Smooth muscle cell (in vitro differentiated cells): ENCODE measurements at regions not wholly inside any gene's neighbourhood (a gene's known extent, or its start where the extent isn't known, plus 50 kb on each side); places are given as distances from the start of the nearest gene placed in this dataset.

Experiments
- DNase-seq: peaks from one replicate; lab custom pipeline; 2025; ENCODE audit not compliant: unreplicated experiment; lab: John Stamatoyannopoulos, UW
- H2AFZ ChIP-seq: fragments of 200-600 bp; sonication (generic); 2 replicates; pipeline ENCODE4 v1.6.0; 2016; ENCODE audit warnings: antibody characterized with exemption, low read depth, mild to moderate bottlenecking
- H3F3A ChIP-seq: fragments of 200-600 bp; sonication (generic); 2 replicates; pipeline ENCODE4 v1.6.0; 2017; ENCODE audit warnings: antibody characterized with exemption, low read depth
- H3K27ac ChIP-seq: fragments of 200-600 bp; sonication (generic); 2 replicates; pipeline ENCODE4 v1.5.1; 2016; ENCODE audit warnings: low read depth, mild to moderate bottlenecking
- H3K27me3 ChIP-seq: fragments of 200-600 bp; sonication (generic); 2 replicates; pipeline ENCODE4 v1.6.1; 2016; ENCODE audit warnings: low read depth, mild to moderate bottlenecking
- H3K36me3 ChIP-seq: fragments of 200-600 bp; sonication (generic); 2 replicates; pipeline ENCODE4 v1.5.1; 2016; ENCODE audit warnings: low read depth
- H3K4me1 ChIP-seq: fragments of 200-600 bp; sonication (generic); 2 replicates; pipeline ENCODE4 v1.5.1; 2016; ENCODE audit warnings: low read depth
- H3K4me2 ChIP-seq: fragments of 200-600 bp; sonication (generic); 2 replicates; pipeline ENCODE4 v1.6.0; 2016; ENCODE audit warnings: mild to moderate bottlenecking
- H3K4me3 ChIP-seq: fragments of 200-600 bp; sonication (generic); 2 replicates; pipeline ENCODE4 v1.5.1; 2016; ENCODE audit warnings: mild to moderate bottlenecking
- H3K79me2 ChIP-seq: fragments of 200-600 bp; sonication (generic); 2 replicates; pipeline ENCODE4 v1.6.0; 2016; ENCODE audit warnings: low read depth, mild to moderate bottlenecking
- H3K9ac ChIP-seq: fragments of 200-600 bp; sonication (generic); 2 replicates; pipeline ENCODE4 v1.6.0; 2016; ENCODE audit warnings: low read depth
- H3K9me3 ChIP-seq: fragments of 200-600 bp; sonication (generic); replicated peaks from 2 replicates; pipeline ENCODE4 v1.5.1; 2016; ENCODE audit warnings: low read depth
- H4K20me1 ChIP-seq: fragments of 200-600 bp; sonication (generic); 2 replicates; pipeline ENCODE4 v1.6.0; 2016; ENCODE audit warnings: low read depth
- CTCF ChIP-seq: fragments of 200-600 bp; sonication (generic); IDR thresholded peaks from 2 replicates; pipeline ENCODE4 v1.5.1; 2017; ENCODE audit warnings: borderline replicate concordance, mild to moderate bottlenecking, antibody characterized with exemption; ENCODE audit not compliant: insufficient read depth, poor library complexity, severe bottlenecking
- WGBS: methylation state at CpG from one replicate; pipeline ENCODE4 v1.1.7; 2016; ENCODE audit warnings: low lambda C conversion rate; 5-methylcytosine and 5-hydroxymethylcytosine counted together

GRCh38 chr3:194828926-194829325, 143.2 kb downstream of the FAM43A start:
- H3F3A ChIP-seq: no peaks in the 10 kb centered on the region
- no peaks in the 10 kb centered on the region for H3K27me3 ChIP-seq
- 93% methylated on average over 4 of the region's 4 CpGs for WGBS
- no peaks in the 10 kb centered on the region for H4K20me1 ChIP-seq
- H3K27ac ChIP-seq: no peak overlapping the region
- H3K36me3 ChIP-seq: no peaks in the 10 kb centered on the region
- H3K4me1 ChIP-seq: peaks cover 2% of the 10 kb centered on the region
- no peak for DNase-seq
- H3K4me2 ChIP-seq: no peak overlapping the region
- no peak for TF ChIP-seq CTCF
- H3K9me3 ChIP-seq: no peaks in the 10 kb centered on the region
- H3K9ac ChIP-seq: no peak overlapping the region
- no peak overlapping the region for H3K4me3 ChIP-seq
- no peak overlapping the region for H2AFZ ChIP-seq
- no peaks in the 10 kb centered on the region for H3K79me2 ChIP-seq

GRCh38 chr3:194830401-194830800, 144.7 kb downstream of the FAM43A start:
- Histone ChIP-seq H3K27me3 (no peaks in the 10 kb centered on the region), H3K4me1 (peaks cover 2% of the 10 kb centered on the region), H4K20me1 (no peaks in the 10 kb centered on the region), H3K9ac (no peak overlapping the region), H3K36me3 (no peaks in the 10 kb centered on the region), H3K27ac (no peak overlapping the region), H3K4me2 (no peak overlapping the region), H3K9me3 (no peaks in the 10 kb centered on the region), H3F3A (no peaks in the 10 kb centered on the region), H3K79me2 (no peaks in the 10 kb centered on the region), H3K4me3 (no peak overlapping the region), H2AFZ (no peak overlapping the region)
- no peak for TF ChIP-seq CTCF
- no peak for DNase-seq
- whole genome bisulfite sequencing: 84% methylated on average over 6 of the region's 6 CpGs

DNA sequence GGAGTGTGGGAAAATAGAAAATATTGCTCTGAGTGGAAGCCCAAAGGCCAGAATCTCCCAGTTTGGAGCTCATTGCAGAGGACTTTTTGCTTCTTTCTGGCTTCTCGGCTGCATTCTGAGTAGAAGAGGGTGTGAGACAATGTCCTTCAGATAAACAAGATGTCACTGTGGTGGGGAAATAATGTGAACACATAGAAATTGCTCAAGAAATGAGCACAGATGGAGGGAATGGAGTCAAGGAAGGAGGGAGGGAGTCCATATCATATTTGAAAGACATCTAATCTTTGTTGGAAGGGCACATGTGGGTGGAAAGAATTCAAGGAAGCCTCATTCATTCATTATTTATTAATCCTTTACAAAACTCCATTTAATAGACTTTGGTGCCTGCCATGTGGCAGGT, 145.3 kb downstream of the FAM43A start:
- H3K9me3 ChIP-seq: no peaks in the 10 kb centered on the region
- no peaks in the 10 kb centered on the region for H4K20me1 ChIP-seq
- 92% methylated on average over 1 of the region's 1 CpG for WGBS
- H3K27ac ChIP-seq: no peak overlapping the region
- no peaks in the 10 kb centered on the region for H3K27me3 ChIP-seq
- no peaks in the 10 kb centered on the region for H3K36me3 ChIP-seq
- no peaks in the 10 kb centered on the region for H3F3A ChIP-seq
- H3K4me3 ChIP-seq: no peak overlapping the region
- peaks cover 2% of the 10 kb centered on the region for H3K4me1 ChIP-seq
- no peak overlapping the region for H3K4me2 ChIP-seq
- TF ChIP-seq CTCF: no peak
- no peak for DNase-seq
- no peak overlapping the region for H2AFZ ChIP-seq
- H3K79me2 ChIP-seq: no peaks in the 10 kb centered on the region
- H3K9ac ChIP-seq: no peak overlapping the region

DNA sequence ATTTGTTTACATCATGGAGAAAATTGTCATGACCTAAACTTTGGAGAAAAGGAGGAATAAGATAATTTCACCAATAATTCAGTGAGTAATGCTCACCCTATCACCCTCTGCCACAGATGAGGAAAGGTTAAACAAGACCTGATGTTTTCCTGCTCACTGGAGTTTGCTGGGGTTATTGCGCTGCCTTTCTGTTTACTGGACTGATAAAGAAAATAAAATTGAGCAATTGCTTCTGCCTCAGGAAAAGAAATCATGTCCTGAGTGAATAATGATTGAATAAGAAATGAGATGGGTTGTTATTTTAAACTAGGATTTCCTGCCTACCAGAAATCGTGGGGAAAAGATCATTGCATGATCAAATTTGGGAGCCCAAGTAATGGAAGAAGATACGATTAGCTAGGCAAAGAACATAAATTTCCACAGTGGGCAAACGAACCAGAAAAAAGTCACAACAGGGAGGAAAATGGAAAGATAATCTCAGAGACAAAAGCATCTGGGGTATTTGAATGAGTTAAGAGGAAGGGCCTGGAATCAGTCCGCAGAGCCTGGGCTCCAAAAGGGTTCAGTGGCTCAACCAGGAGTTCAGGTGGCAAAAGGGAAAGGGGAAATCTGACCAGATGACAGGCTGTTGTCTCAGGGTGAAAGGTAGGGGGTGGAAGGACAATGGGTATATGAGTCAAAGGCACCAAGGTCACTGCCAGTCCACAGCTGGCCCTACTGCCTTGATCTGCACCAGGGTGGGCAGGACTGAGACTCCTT, 146.8 kb downstream of the FAM43A start:
- WGBS: 79% methylated on average over 5 of the region's 5 CpGs
- H3K9ac ChIP-seq: no peak overlapping the region

More for the DNA sequence above, 146.8 kb downstream of the FAM43A start:
- no peaks in the 10 kb centered on the region for H3K36me3 ChIP-seq
- H2AFZ ChIP-seq: no peak overlapping the region
- H3K27me3 ChIP-seq: no peaks in the 10 kb centered on the region
- H3K4me3 ChIP-seq: no peak overlapping the region
- H3K4me2 ChIP-seq: no peak overlapping the region
- H3K4me1 ChIP-seq: peaks cover 2% of the 10 kb centered on the region
- no peaks in the 10 kb centered on the region for H4K20me1 ChIP-seq
- no peaks in the 10 kb centered on the region for H3K79me2 ChIP-seq
- no peak for TF ChIP-seq CTCF
- H3K27ac ChIP-seq: no peak overlapping the region
- no peaks in the 10 kb centered on the region for H3K9me3 ChIP-seq
- no peaks in the 10 kb centered on the region for H3F3A ChIP-seq
- DNase-seq: no peak
